GM12864 (cell line): ENCODE measurements at regions not wholly inside any gene's neighbourhood (a gene's known extent, or its start where the extent isn't known, plus 50 kb on each side); places are given as distances from the start of the nearest gene placed in this dataset.

ENCODE experiments used
- DNase-seq: peaks from one replicate; pipeline ENCODE4 v3.0.0-alpha.2; 2011; ENCODE audit warnings: low read depth
- H3K4me3 ChIP-seq: 2 replicates; pipeline ENCODE4 v1.5.1; 2011; ENCODE audit warnings: mild to moderate bottlenecking, low read depth, low read length, control low read depth
- TF ChIP-seq, protein P1 (sequence below): IDR thresholded peaks from 2 replicates; pipeline ENCODE4 v1.5.1; 2011; ENCODE audit warnings: low read depth, mild to moderate bottlenecking, moderate library complexity, low read length, control low read depth, inconsistent platforms; ENCODE audit errors: missing control alignments

DNA sequence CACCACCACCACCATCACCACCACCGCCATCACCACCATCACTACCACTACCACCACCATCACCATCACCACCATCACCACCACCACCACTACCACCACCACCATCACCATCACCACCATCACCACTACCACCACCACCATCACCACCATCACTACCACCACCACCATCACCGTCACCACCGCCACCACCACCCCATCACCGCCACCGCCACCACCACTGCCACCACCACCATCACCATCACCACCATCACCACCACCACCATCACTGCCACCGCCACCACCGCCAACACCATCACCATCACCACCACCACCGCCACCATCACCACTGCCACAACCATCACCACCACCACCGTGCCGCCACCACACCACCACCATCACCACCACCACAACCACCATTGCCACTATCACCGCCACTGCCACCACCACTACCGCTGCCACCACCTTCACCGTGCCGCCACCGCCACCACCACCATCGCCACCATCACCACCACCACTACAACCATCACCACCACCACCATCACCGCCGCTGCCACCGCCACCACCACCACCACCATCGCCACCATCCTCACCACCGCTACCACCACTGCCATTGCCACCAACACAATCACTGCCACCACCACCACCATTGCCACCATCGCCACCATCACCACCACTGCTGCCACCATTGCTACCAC is 1511.3 kb upstream of the AGA start:
- TF ChIP-seq, protein P1, sequence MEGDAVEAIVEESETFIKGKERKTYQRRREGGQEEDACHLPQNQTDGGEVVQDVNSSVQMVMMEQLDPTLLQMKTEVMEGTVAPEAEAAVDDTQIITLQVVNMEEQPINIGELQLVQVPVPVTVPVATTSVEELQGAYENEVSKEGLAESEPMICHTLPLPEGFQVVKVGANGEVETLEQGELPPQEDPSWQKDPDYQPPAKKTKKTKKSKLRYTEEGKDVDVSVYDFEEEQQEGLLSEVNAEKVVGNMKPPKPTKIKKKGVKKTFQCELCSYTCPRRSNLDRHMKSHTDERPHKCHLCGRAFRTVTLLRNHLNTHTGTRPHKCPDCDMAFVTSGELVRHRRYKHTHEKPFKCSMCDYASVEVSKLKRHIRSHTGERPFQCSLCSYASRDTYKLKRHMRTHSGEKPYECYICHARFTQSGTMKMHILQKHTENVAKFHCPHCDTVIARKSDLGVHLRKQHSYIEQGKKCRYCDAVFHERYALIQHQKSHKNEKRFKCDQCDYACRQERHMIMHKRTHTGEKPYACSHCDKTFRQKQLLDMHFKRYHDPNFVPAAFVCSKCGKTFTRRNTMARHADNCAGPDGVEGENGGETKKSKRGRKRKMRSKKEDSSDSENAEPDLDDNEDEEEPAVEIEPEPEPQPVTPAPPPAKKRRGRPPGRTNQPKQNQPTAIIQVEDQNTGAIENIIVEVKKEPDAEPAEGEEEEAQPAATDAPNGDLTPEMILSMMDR = no peak
- DNase-seq = no peak
- no peak overlapping the region for H3K4me3 ChIP-seq

GRCh38 chr4:178955614-178956013 is 1513.4 kb upstream of the AGA start:
- no peak for DNase-seq
- no peak overlapping the region for H3K4me3 ChIP-seq
- TF ChIP-seq, protein P1 = no peak

GRCh38 chr4:178958725-178959440 is 1516.6 kb upstream of the AGA start:
- DNase-seq = no peak
- H3K4me3 ChIP-seq = no peak overlapping the region
- TF ChIP-seq, protein P1 = no peak

GRCh38 chr4:178963446-178964045 is 1521.3 kb upstream of the AGA start:
- DNase-seq = no peak
- TF ChIP-seq, protein P1 = no peak
- H3K4me3 ChIP-seq = no peak overlapping the region

- H3K4me3 ChIP-seq = no peak overlapping the region
- no peak for DNase-seq
- TF ChIP-seq, protein P1 = no peak
These were observed 1524.4 kb upstream of the AGA start for GRCh38 chr4:178966644-178967043.

GRCh38 chr4:178970433-178971140 is 1528.3 kb upstream of the AGA start:
- no peak for DNase-seq
- H3K4me3 ChIP-seq = no peak overlapping the region
- TF ChIP-seq, protein P1 = no peak
